Endodermal cell (in vitro differentiated cells): ENCODE measurements at regions not wholly inside any gene's neighbourhood (a gene's known extent, or its start where the extent isn't known, plus 50 kb on each side); places are given as distances from the start of the nearest gene placed in this dataset.
"Not testable (repeated sequence)": the region's sequence is repeated elsewhere in the genome, so short reads cannot be mapped to it uniquely, and the experiment has no call there.

ENCODE experiments used
- DNase-seq: peaks from one replicate; pipeline ENCODE4 v3.0.0-alpha.2; 2017
- H3K27ac ChIP-seq: 2 replicates; pipeline ENCODE4 v1.5.1; 2013; ENCODE audit warnings: mild to moderate bottlenecking, low read depth, low read length, moderate library complexity
- H3K27me3 ChIP-seq: 2 replicates; pipeline ENCODE4 v1.6.1; 2013; ENCODE audit warnings: mild to moderate bottlenecking, low read length, moderate library complexity; ENCODE audit not compliant: insufficient read depth, control insufficient read depth, poor library complexity, severe bottlenecking
- H3K36me3 ChIP-seq: 2 replicates; pipeline ENCODE4 v1.7.0; 2013; ENCODE audit warnings: mild to moderate bottlenecking, low read length, moderate library complexity; ENCODE audit not compliant: control insufficient read depth, insufficient read depth
- H3K4me1 ChIP-seq: one replicate; pipeline ENCODE4 v1.7.0; 2013; ENCODE audit warnings: low read length; ENCODE audit not compliant: control insufficient read depth, insufficient read depth
- H3K4me3 ChIP-seq: 2 replicates; pipeline ENCODE4 v1.5.1; 2013; ENCODE audit warnings: mild to moderate bottlenecking, low read length, moderate library complexity
- H3K9ac ChIP-seq: 2 replicates; pipeline ENCODE4 v1.6.1; 2013; ENCODE audit warnings: mild to moderate bottlenecking, low read length, moderate library complexity; ENCODE audit not compliant: poor library complexity, severe bottlenecking; ENCODE audit errors: extremely low read depth
- H3K9me3 ChIP-seq: 2 replicates; pipeline ENCODE4 v1.6.1; 2013; ENCODE audit warnings: mild to moderate bottlenecking, low read length, moderate library complexity; ENCODE audit not compliant: control insufficient read depth
- H3K27ac Mint-ChIP-seq: 2 replicates; pipeline ENCODE4 v1.8.0; 2020; ENCODE audit warnings: mixed read lengths
- H3K27me3 Mint-ChIP-seq: 2 replicates; pipeline ENCODE4 v1.8.0; 2021; ENCODE audit warnings: mild to moderate bottlenecking, mixed read lengths; ENCODE audit not compliant: insufficient read depth
- H3K36me3 Mint-ChIP-seq: 2 replicates; pipeline ENCODE4 v1.8.0; 2020; ENCODE audit warnings: low read depth, mixed read lengths
- H3K4me1 Mint-ChIP-seq: 2 replicates; pipeline ENCODE4 v1.8.0; 2020; ENCODE audit warnings: mixed read lengths
- H3K4me3 Mint-ChIP-seq: 2 replicates; pipeline ENCODE4 v1.8.0; 2020; ENCODE audit warnings: mild to moderate bottlenecking, moderate library complexity, mixed read lengths
- H3K9me3 Mint-ChIP-seq: 2 replicates; pipeline ENCODE4 v1.8.0; 2020; ENCODE audit warnings: mild to moderate bottlenecking, mixed read lengths
- CTCF ChIP-seq: fragments of 200-600 bp; sonication (generic); conservative IDR thresholded peaks from 2 replicates; pipeline ENCODE4 v1.5.0; 2021; ENCODE audit warnings: antibody characterized with exemption, mild to moderate bottlenecking
- WGBS, 2 experiments: methylation state at CpG; one replicate each; pipeline versions ENCODE4 v1.1.5 to v1.1.7; 2013; ENCODE audit warnings: missing lambda C conversion rate in 2 of 2, mixed read lengths in 1 of 2; ENCODE audit not compliant: insufficient coverage in 1 of 2, insufficient read length in 1 of 2; 5-methylcytosine and 5-hydroxymethylcytosine counted together

DNA sequence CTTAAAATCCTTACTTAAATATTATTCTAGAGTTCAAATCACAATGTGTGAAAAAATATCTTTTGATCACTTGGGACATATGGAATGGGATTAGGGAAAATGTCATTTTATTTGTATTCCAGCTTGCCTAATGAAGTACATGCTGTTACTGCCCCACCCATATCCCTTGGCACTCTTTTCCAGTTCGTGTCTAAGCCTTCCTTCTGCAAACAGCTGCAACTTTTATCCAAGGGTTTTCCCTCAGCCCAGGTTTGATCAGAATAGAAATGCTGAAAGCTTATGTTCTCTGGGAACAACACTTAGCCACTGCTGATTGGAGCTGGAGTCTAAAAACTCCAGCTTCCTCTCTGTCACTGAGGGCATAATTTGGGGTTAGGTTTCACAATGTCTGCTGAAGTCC is 214.1 kb upstream of the FAM3C start:
- Mint-ChIP-seq H3K36me3 (no peaks in the 10 kb centered on the region), H3K27ac (no peak overlapping the region), H3K27me3 (no peaks in the 10 kb centered on the region), H3K4me1 (peaks cover 29% of the 10 kb centered on the region), H3K4me3 (no peak overlapping the region), H3K9me3 (peaks cover 5% of the 10 kb centered on the region)
- peaks cover 13% of the 10 kb centered on the region for H3K9me3 ChIP-seq
- DNase-seq, result no peak
- no peak overlapping the region for H3K4me3 ChIP-seq
- no peak for TF ChIP-seq CTCF
- H3K36me3 ChIP-seq, result no peaks in the 10 kb centered on the region
- H3K27ac ChIP-seq, result no peak overlapping the region
- no peak overlapping the region for H3K9ac ChIP-seq
- H3K4me1 ChIP-seq, result peaks cover 8% of the 10 kb centered on the region
- H3K27me3 ChIP-seq, result no peaks in the 10 kb centered on the region
- 57 to 82% methylated on average over 1 of the region's 1 CpG for WGBS, 2 experiments

DNA sequence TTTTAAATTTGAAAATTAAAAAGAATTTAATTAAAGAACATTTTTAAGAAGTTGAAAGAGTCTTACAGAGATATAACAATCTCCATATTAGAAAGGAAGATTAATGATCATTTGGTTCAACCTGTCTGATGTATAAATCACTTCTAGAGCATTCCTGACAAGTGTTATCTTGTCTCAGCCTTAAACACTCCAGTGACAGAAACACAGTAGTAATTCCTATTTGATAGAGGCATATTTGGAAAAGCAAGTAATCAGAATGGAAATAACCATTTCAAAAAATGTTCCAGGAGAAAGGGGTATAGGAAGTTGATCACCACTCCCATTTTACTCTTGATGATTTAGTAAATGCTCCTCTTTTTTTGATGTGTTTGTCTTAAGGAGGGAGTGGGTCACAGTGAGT is 213.1 kb upstream of the FAM3C start:
- no peak for DNase-seq
- Histone ChIP-seq H3K27me3 (no peaks in the 10 kb centered on the region), H3K27ac (no peak overlapping the region), H3K9ac (no peak overlapping the region), H3K36me3 (no peaks in the 10 kb centered on the region), H3K4me3 (no peak overlapping the region), H3K4me1 (peaks cover 14% of the 10 kb centered on the region), H3K9me3 (peaks cover 13% of the 10 kb centered on the region)
- Mint-ChIP-seq H3K4me3 (no peak overlapping the region), H3K27me3 (no peaks in the 10 kb centered on the region), H3K27ac (no peak overlapping the region), H3K4me1 (peaks cover 39% of the 10 kb centered on the region), H3K36me3 (no peaks in the 10 kb centered on the region), H3K9me3 (peaks cover 5% of the 10 kb centered on the region)
- no peak for TF ChIP-seq CTCF

DNA sequence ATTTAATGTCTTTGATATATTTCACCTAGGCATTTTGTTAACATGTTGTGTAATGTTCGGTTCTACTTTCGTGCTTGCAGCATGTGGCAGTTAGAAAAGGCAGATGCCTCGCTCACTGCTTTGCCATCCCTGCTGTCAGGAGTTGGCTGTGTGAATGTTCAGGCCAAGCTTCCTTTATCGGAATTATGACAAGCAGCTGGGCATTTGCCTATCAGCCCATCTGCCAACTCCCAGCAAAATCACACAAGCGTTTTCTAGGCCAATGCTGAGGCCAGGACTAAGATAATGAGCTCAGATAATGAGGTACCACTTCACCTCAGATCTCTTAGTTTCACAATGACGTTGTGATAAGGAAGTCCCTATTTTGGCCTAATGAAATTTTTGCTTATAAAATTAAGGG is 212.7 kb upstream of the FAM3C start:
- DNase-seq, result no peak
- Mint-ChIP-seq H3K4me3 (no peak overlapping the region), H3K9me3 (peaks cover 5% of the 10 kb centered on the region), H3K27me3 (no peaks in the 10 kb centered on the region), H3K27ac (no peak overlapping the region), H3K36me3 (no peaks in the 10 kb centered on the region), H3K4me1 (peaks cover 43% of the 10 kb centered on the region)
- no peaks in the 10 kb centered on the region for H3K36me3 ChIP-seq
- H3K9me3 ChIP-seq, result peaks cover 13% of the 10 kb centered on the region
- H3K4me1 ChIP-seq, result peaks cover 14% of the 10 kb centered on the region
- H3K27me3 ChIP-seq, result no peaks in the 10 kb centered on the region
- no peak overlapping the region for H3K4me3 ChIP-seq
- WGBS, 2 experiments, result 84% methylated on average over 6 of the region's 6 CpGs; no CpG with 5 or more reads in 1 of the 2 experiments
- H3K27ac ChIP-seq, result no peak overlapping the region
- TF ChIP-seq CTCF, result no peak
- H3K9ac ChIP-seq, result no peak overlapping the region

- not testable (repeated sequence) for H3K4me3 Mint-ChIP-seq, DNase-seq, H3K9me3 Mint-ChIP-seq, H3K27ac Mint-ChIP-seq, H3K4me3 ChIP-seq, H3K36me3 Mint-ChIP-seq, H3K27me3 ChIP-seq, H3K36me3 ChIP-seq, H3K27ac ChIP-seq, H3K9ac ChIP-seq, H3K27me3 Mint-ChIP-seq
- Histone ChIP-seq H3K9me3 (peaks cover 13% of the 10 kb centered on the region), H3K4me1 (peaks cover 14% of the 10 kb centered on the region)
- H3K4me1 Mint-ChIP-seq, result peaks cover 45% of the 10 kb centered on the region
- 67 to 93% methylated on average over 1 to 2 of the region's 2 CpGs for WGBS, 2 experiments
These were observed 212.1 kb upstream of the FAM3C start for GRCh38 chr7:121608183-121608582.
